Nephron (organoid): ENCODE measurements at regions not wholly inside any gene's neighbourhood (a gene's known extent, or its start where the extent isn't known, plus 50 kb on each side); places are given as distances from the start of the nearest gene placed in this dataset.

Experiments
- H3K27ac Mint-ChIP-seq, 3 experiments: 2 replicates each; pipeline ENCODE4 v1.8.0; 2020; ENCODE audit warnings: mixed read lengths in 3 of 3, mild to moderate bottlenecking in 2 of 3, moderate library complexity in 1 of 3
- H3K27me3 Mint-ChIP-seq: 2 replicates; pipeline ENCODE4 v1.8.0; 2021; ENCODE audit warnings: low read depth, mild to moderate bottlenecking, moderate library complexity, mixed read lengths
- H3K36me3 Mint-ChIP-seq: 2 replicates; pipeline ENCODE4 v1.8.0; 2020; ENCODE audit warnings: low read depth, mixed read lengths
- H3K4me1 Mint-ChIP-seq: 2 replicates; pipeline ENCODE4 v1.8.0; 2020; ENCODE audit warnings: mixed read lengths
- H3K4me3 Mint-ChIP-seq, 3 experiments: 2 replicates each; pipeline ENCODE4 v1.8.0; 2020; ENCODE audit warnings: mild to moderate bottlenecking in 3 of 3, mixed read lengths in 3 of 3, moderate library complexity in 2 of 3
- H3K9me3 Mint-ChIP-seq: 2 replicates; pipeline ENCODE4 v1.8.0; 2020; ENCODE audit warnings: mixed read lengths
- TF ChIP-seq, protein P1 (sequence below), 3 experiments: fragments of 200-600 bp; sonication (generic); IDR thresholded peaks; one replicate each; pipeline ENCODE4 v1.5.0; 2021; ENCODE audit warnings: antibody characterized with exemption in 3 of 3; ENCODE audit not compliant: unreplicated experiment in 3 of 3

DNA sequence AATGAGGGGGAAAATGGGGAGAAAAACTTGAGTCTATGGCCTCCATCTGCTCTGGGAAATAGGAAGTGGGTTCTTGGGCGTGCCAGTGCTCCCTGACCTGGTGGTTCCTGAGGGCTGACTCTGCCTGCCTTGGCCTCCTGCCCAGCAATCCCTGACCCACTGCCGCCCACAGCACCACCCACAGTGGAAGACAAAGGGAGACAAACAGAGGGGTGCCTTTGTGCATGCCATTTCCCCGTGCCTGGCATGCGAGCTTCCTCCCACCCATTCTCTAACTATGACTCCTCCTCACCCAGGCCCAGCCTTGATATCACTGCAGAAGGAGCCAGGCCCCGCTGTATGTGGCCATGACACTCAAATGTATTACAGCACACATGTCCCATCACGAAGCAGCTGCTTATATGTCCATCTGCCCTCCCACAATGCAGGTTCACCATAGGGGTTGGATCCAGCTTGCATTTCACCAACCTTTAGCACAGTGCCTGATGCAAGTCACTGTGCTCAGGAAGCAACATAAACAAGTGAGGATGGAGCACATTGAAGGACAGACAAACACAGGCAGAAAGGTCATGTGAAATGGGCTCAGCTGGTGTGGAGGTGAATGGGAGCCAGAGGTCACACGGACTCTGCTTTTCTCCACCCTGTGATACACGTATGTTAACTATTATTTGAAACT lies 84.4 kb downstream of the ADRB2 start:
- peaks cover 13% of the 10 kb centered on the region for H3K27me3 Mint-ChIP-seq
- no peaks in the 10 kb centered on the region for H3K4me1 Mint-ChIP-seq
- no peak overlapping the region for H3K27ac Mint-ChIP-seq
- TF ChIP-seq, protein P1, sequence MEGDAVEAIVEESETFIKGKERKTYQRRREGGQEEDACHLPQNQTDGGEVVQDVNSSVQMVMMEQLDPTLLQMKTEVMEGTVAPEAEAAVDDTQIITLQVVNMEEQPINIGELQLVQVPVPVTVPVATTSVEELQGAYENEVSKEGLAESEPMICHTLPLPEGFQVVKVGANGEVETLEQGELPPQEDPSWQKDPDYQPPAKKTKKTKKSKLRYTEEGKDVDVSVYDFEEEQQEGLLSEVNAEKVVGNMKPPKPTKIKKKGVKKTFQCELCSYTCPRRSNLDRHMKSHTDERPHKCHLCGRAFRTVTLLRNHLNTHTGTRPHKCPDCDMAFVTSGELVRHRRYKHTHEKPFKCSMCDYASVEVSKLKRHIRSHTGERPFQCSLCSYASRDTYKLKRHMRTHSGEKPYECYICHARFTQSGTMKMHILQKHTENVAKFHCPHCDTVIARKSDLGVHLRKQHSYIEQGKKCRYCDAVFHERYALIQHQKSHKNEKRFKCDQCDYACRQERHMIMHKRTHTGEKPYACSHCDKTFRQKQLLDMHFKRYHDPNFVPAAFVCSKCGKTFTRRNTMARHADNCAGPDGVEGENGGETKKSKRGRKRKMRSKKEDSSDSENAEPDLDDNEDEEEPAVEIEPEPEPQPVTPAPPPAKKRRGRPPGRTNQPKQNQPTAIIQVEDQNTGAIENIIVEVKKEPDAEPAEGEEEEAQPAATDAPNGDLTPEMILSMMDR (IDR thresholded peaks at IDR 0.05; ENCODE audit: unreplicated experiment in 3 of 3): no peak
- H3K9me3 Mint-ChIP-seq: no peaks in the 10 kb centered on the region
- no peaks in the 10 kb centered on the region for H3K36me3 Mint-ChIP-seq
- H3K4me3 Mint-ChIP-seq: no peak overlapping the region

- no peaks in the 10 kb centered on the region for H3K4me1 Mint-ChIP-seq
- H3K4me3 Mint-ChIP-seq: no peak overlapping the region
- H3K27me3 Mint-ChIP-seq: peaks cover 13% of the 10 kb centered on the region
- TF ChIP-seq, protein P1 (IDR thresholded peaks at IDR 0.05; ENCODE audit: unreplicated experiment in 3 of 3): no peak
- no peaks in the 10 kb centered on the region for H3K9me3 Mint-ChIP-seq
- no peak overlapping the region for H3K27ac Mint-ChIP-seq
- H3K36me3 Mint-ChIP-seq: no peaks in the 10 kb centered on the region
These were observed 85.0 kb downstream of the ADRB2 start for GRCh38 chr5:148911386-148911785.

DNA sequence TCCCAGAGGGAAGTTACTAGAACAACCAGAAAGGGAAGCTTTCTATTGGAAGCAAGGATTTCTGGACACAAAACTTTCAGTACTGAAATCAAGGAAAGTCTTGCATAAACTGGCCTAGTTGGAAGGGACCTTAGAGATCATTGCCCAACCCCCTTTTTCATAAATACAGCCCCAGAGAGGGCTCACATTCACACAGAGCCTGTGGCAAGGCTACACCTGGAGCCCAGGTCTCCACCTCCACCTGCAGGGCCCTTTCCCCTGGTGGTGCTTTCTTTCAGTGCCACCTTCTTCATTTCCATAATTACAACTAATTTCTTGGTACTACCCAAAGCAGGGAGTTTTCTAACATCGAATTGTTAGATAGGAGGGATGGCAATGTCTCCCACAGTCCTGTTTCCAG lies 85.7 kb downstream of the ADRB2 start:
- peaks cover 19% of the 10 kb centered on the region for H3K27me3 Mint-ChIP-seq
- TF ChIP-seq, protein P1 (IDR thresholded peaks at IDR 0.05; ENCODE audit: unreplicated experiment in 3 of 3): no peak
- H3K9me3 Mint-ChIP-seq: no peaks in the 10 kb centered on the region
- no peaks in the 10 kb centered on the region for H3K36me3 Mint-ChIP-seq
- no peaks in the 10 kb centered on the region for H3K4me1 Mint-ChIP-seq
- no peak overlapping the region for H3K4me3 Mint-ChIP-seq
- H3K27ac Mint-ChIP-seq: no peak overlapping the region

DNA sequence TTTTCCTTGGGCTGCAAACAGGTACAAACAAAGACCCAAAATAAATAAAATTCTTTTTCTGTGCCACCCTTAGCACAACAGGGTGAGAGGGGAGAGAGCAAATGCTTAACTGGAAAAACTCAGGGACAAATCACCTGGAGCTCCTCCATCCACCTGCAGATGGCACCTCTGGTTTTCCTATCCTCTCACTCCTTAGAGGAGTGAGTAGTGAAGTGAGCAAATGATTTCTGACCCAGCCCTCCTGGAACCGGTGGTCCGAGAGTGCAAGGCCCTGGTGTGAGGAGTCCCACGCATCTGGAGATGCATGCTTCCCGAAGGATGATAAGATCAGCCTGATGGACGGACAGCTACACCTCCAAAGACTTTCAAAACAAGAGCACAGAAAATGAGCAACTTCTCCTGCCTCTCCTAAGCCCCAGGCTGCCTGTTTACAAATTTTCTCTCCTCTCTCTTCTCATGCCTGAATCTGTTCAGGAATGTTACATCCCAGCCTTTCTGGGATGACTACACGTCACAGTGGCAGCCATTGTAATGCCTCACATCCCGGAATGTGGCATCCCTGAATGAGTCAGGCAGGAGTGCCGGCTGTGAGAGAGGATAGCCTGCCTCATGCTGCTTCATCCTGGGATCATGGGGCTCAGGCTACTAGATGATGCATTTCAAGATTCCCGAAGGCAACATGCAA lies 86.4 kb downstream of the ADRB2 start:
- Mint-ChIP-seq H3K4me1 (no peaks in the 10 kb centered on the region), H3K27ac (no peak overlapping the region), H3K9me3 (peaks cover 2% of the 10 kb centered on the region), H3K4me3 (no peak overlapping the region), H3K36me3 (no peaks in the 10 kb centered on the region), H3K27me3 (peaks cover 24% of the 10 kb centered on the region)
- TF ChIP-seq, protein P1 (IDR thresholded peaks at IDR 0.05; ENCODE audit: unreplicated experiment in 3 of 3): peak in 2 of 3 experiments; percentile 18

GRCh38 chr5:148913493-148913892 lies 87.1 kb downstream of the ADRB2 start:
- no peak overlapping the region for H3K4me3 Mint-ChIP-seq
- no peaks in the 10 kb centered on the region for H3K36me3 Mint-ChIP-seq
- TF ChIP-seq, protein P1 (IDR thresholded peaks at IDR 0.05; ENCODE audit: unreplicated experiment in 3 of 3): no peak
- H3K27me3 Mint-ChIP-seq: peaks cover 24% of the 10 kb centered on the region
- no peaks in the 10 kb centered on the region for H3K4me1 Mint-ChIP-seq
- H3K27ac Mint-ChIP-seq: no peak overlapping the region
- peaks cover 2% of the 10 kb centered on the region for H3K9me3 Mint-ChIP-seq
